Endothelial cell of umbilical vein (primary cell): ENCODE measurements at regions not wholly inside any gene's neighbourhood (a gene's known extent, or its start where the extent isn't known, plus 50 kb on each side); places are given as distances from the start of the nearest gene placed in this dataset.

ENCODE experiments used
- BruUV-seq: library from RNA; stranded (reverse); fragments of 400-500 nt; replicated peaks from 2 replicates; lab custom pipeline; 2021; lab: Mats Ljungman, UMichigan
- CTCF ChIA-PET: fragments of 300-600, 350-600 bp; sonication (Branson Sonifier 250); formaldehyde crosslinking; loops from one replicate; lab custom pipeline; 2021; ENCODE audit warnings: antibody characterized with exemption, inconsistent platforms; lab: Charles Lee
- POLR2A ChIA-PET: fragments of 300-600, 350-600 bp; sonication (Branson Sonifier 250); formaldehyde crosslinking; loops from one replicate; lab custom pipeline; 2021; ENCODE audit warnings: antibody characterized with exemption, inconsistent platforms; lab: Charles Lee
- DNase-seq: peaks from one replicate; pipeline ENCODE4 v3.0.0-alpha.2; 2011; ENCODE audit warnings: low read depth, low spot score
- FAIRE-seq: peaks from 2 replicates; lab custom pipeline; 2011; peaks lifted over from hg19 to GRCh38; lab: Jason Lieb, UNC
- H2AFZ ChIP-seq: 2 replicates; pipeline ENCODE4 v1.6.0; 2012; ENCODE audit warnings: low read depth, low read length, control low read depth, inconsistent platforms
- H3K27ac ChIP-seq: 2 replicates; pipeline ENCODE4 v1.5.1; 2011; ENCODE audit warnings: low read depth, mild to moderate bottlenecking, control low read depth, low read length, moderate library complexity; ENCODE audit not compliant: insufficient read depth
- H3K27me3 ChIP-seq, 2 experiments: 2 replicates each; pipeline versions ENCODE4 v1.6.0 to v1.6.1; 2011; ENCODE audit warnings: low read length in 2 of 2, mixed read lengths in 1 of 2; ENCODE audit not compliant: control insufficient read depth in 2 of 2, insufficient read depth in 2 of 2
- H3K36me3 ChIP-seq, 2 experiments: 2 replicates in 1 of 2; 3 replicates in 1 of 2; pipeline ENCODE4 v1.5.1; 2011; ENCODE audit warnings: low read length in 2 of 2, mild to moderate bottlenecking in 1 of 2, moderate library complexity in 1 of 2; ENCODE audit not compliant: control insufficient read depth in 2 of 2, insufficient read depth in 2 of 2; ENCODE audit errors: extremely low read depth in 1 of 2
- H3K4me1 ChIP-seq: 3 replicates; pipeline ENCODE4 v1.5.1; 2011; ENCODE audit warnings: mild to moderate bottlenecking, low read length; ENCODE audit not compliant: control insufficient read depth, insufficient read depth; ENCODE audit errors: extremely low read depth
- H3K4me2 ChIP-seq: 2 replicates; pipeline ENCODE4 v1.6.1; 2011; ENCODE audit warnings: low read length, control low read depth, mixed read lengths; ENCODE audit not compliant: insufficient read depth
- H3K4me3 ChIP-seq, 3 experiments: fragments of 200-600 bp in 1 of 3; sonication (generic), shearing (Covaris generic) in 1 of 3; replicated peaks in 1 of 3; 2 replicates each; pipeline ENCODE4 v1.5.1; 2011 to 2016; ENCODE audit warnings: control low read depth in 3 of 3, low read length in 3 of 3, mild to moderate bottlenecking in 2 of 3, inconsistent platforms in 1 of 3, low read depth in 1 of 3, moderate library complexity in 1 of 3; ENCODE audit not compliant: insufficient read depth in 1 of 3
- H3K79me2 ChIP-seq: 2 replicates; pipeline ENCODE4 v1.6.0; 2012; ENCODE audit warnings: low read length, inconsistent platforms; ENCODE audit not compliant: control insufficient read depth, insufficient read depth
- H3K9ac ChIP-seq: replicated peaks from 2 replicates; pipeline ENCODE3; 2011; ENCODE audit warnings: low read length, control low read depth; ENCODE audit not compliant: insufficient read depth; ENCODE audit errors: extremely low read depth
- H3K9me1 ChIP-seq: replicated peaks from 3 replicates; pipeline ENCODE4 v1.6.0; 2011; ENCODE audit warnings: mild to moderate bottlenecking, low read length; ENCODE audit not compliant: control insufficient read depth, insufficient read depth; ENCODE audit errors: extremely low read depth
- H3K9me3 ChIP-seq: replicated peaks from 2 replicates; pipeline ENCODE4 v1.5.1; 2012; ENCODE audit warnings: low read length, inconsistent platforms; ENCODE audit not compliant: control insufficient read depth, insufficient read depth
- H4K20me1 ChIP-seq: replicated peaks from 2 replicates; pipeline ENCODE3; 2011; ENCODE audit warnings: mild to moderate bottlenecking, low read length; ENCODE audit not compliant: control insufficient read depth, insufficient read depth; ENCODE audit errors: extremely low read depth
- CTCF ChIP-seq, 2 donors: IDR thresholded peaks; 1 replicate in 1 of 2; 2 replicates in 1 of 2; pipeline ENCODE4 v1.5.1; 2011; ENCODE audit warnings: low read length in 2 of 2, mild to moderate bottlenecking in 2 of 2, moderate library complexity in 2 of 2, control low read depth in 1 of 2, inconsistent platforms in 1 of 2, low read depth in 1 of 2; ENCODE audit not compliant: insufficient read depth in 1 of 2; ENCODE audit errors: extremely low read depth in 1 of 2
- EZH2 ChIP-seq: IDR thresholded peaks from 2 replicates; pipeline ENCODE4 v1.6.1; 2012; ENCODE audit warnings: borderline replicate concordance, low read depth, mild to moderate bottlenecking, moderate library complexity, low read length, inconsistent platforms; ENCODE audit not compliant: severe bottlenecking
- FOS ChIP-seq: IDR thresholded peaks from 2 replicates; pipeline ENCODE4 v1.6.1; 2011; ENCODE audit warnings: mild to moderate bottlenecking, low read length, moderate library complexity, borderline replicate concordance; ENCODE audit not compliant: insufficient read depth
- GATA2 ChIP-seq: IDR thresholded peaks from 2 replicates; pipeline ENCODE4 v1.7.0; 2011; ENCODE audit warnings: low read depth, mild to moderate bottlenecking, moderate library complexity, mixed read lengths, low read length; ENCODE audit not compliant: insufficient read length, insufficient read depth
- JUN ChIP-seq: IDR thresholded peaks from 2 replicates; pipeline ENCODE4 v1.6.1; 2011; ENCODE audit warnings: borderline replicate concordance, low read depth; ENCODE audit not compliant: insufficient read length, insufficient read depth
- MYC ChIP-seq: IDR thresholded peaks from one replicate; pipeline ENCODE4 v1.6.1; 2011; ENCODE audit warnings: mild to moderate bottlenecking, low read depth, low read length
- POLR2A ChIP-seq: IDR thresholded peaks from 2 replicates; pipeline ENCODE4 v1.6.1; 2012; ENCODE audit warnings: low read depth, mild to moderate bottlenecking, control low read depth, low read length
- POLR2AphosphoS5 ChIP-seq: IDR thresholded peaks from 2 replicates; pipeline ENCODE4 v1.6.1; 2012; ENCODE audit warnings: low read depth, mild to moderate bottlenecking, control low read depth, low read length, moderate library complexity; ENCODE audit not compliant: insufficient read depth
- dilution Hi-C: fragments of 300-500 bp; cut with MboI; formaldehyde crosslinking; loops from one replicate; pipeline ENCODE4 v1.15.0; 2019; ENCODE audit warnings: low sequenced_read_pairs; ENCODE audit not compliant: extremely low pct_ligation_motif_present
- intact Hi-C: fragments of 100-400 bp; cut with micrococcal nuclease; formaldehyde crosslinking; loops from one replicate; pipeline ENCODE4 v1.10.0; 2022
- TF ChIP-seq, protein P1 (sequence below): IDR thresholded peaks from 2 replicates; pipeline ENCODE4 v1.6.1; 2011; ENCODE audit not compliant: insufficient read depth, insufficient read length

DNA sequence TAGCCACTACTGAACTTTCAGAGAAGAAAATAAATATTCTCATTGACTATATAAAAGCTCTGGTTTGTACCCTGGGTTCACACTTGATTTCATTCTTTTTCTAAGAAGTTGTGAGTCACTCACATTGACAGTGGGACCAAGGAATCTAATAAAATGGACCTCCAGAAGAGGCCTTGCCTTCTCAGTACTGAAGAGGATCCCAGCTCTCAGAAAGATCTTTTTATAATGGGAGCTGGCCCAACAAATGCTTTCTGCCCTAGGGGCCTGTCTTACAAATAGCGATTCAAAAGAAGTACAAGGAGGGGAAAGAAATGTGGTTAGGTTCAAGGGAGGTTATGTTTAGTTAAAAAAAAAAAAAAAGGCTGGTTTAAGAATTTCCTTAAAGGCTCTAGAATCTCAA is 237.9 kb downstream of the ISL1 start:
- dilution Hi-C loops: no loop called here
- no peak overlapping the region for H3K9ac ChIP-seq
- ChIA-PET POLR2A (no interaction called here), CTCF (interaction anchor here (0.7 kb wide), 1 partner anchor 17 kb away, joined by 3 read pairs; no protein-coding TSS in a partner anchor)
- H2AFZ ChIP-seq: no peak overlapping the region
- no peak for FAIRE-seq
- no TSS peak for BruUV-seq
- no peak overlapping the region for H3K4me3 ChIP-seq
- H3K79me2 ChIP-seq: no peaks in the 10 kb centered on the region
- no peak overlapping the region for H3K27ac ChIP-seq
- no peaks in the 10 kb centered on the region for H3K9me1 ChIP-seq
- no peaks in the 10 kb centered on the region for H3K9me3 ChIP-seq
- intact Hi-C loops: no loop called here
- H3K27me3 ChIP-seq: peaks cover 3% of the 10 kb centered on the region in 2 experiments
- TF ChIP-seq JUN: no peak
- TF ChIP-seq MYC: no peak
- no peak for TF ChIP-seq POLR2AphosphoS5
- TF ChIP-seq, protein P1, sequence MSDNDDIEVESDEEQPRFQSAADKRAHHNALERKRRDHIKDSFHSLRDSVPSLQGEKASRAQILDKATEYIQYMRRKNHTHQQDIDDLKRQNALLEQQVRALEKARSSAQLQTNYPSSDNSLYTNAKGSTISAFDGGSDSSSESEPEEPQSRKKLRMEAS: no peak
- TF ChIP-seq POLR2A: no peak
- TF ChIP-seq EZH2: no peak
- TF ChIP-seq FOS: no peak
- TF ChIP-seq GATA2: no peak
- TF ChIP-seq CTCF (IDR thresholded peaks at IDR 0.05; ENCODE audit: extremely low read depth in 1 of 2, insufficient read depth in 1 of 2, low read depth in 1 of 2, low read length in 2 of 2): no peak
- H3K36me3 ChIP-seq: no peaks in the 10 kb centered on the region
- no peak overlapping the region for H3K4me2 ChIP-seq
- DNase-seq: no peak
- no peaks in the 10 kb centered on the region for H4K20me1 ChIP-seq
- no peaks in the 10 kb centered on the region for H3K4me1 ChIP-seq
